PC-9 (cell line): ENCODE measurements at regions not wholly inside any gene's neighbourhood (a gene's known extent, or its start where the extent isn't known, plus 50 kb on each side); places are given as distances from the start of the nearest gene placed in this dataset.

Source experiments
- EZH2 ChIP-seq: fragments of 200-600 bp; sonication (generic); IDR thresholded peaks from 2 replicates; pipeline ENCODE4 v1.8.0; 2017; ENCODE audit warnings: antibody characterized with exemption, low read depth
- TF ChIP-seq, protein P1 (sequence below): fragments of 200-600 bp; sonication (generic); conservative IDR thresholded peaks from 2 replicates; pipeline ENCODE4 v1.6.1; 2017; ENCODE audit warnings: mixed run types, antibody characterized with exemption, mild to moderate bottlenecking, moderate library complexity

DNA sequence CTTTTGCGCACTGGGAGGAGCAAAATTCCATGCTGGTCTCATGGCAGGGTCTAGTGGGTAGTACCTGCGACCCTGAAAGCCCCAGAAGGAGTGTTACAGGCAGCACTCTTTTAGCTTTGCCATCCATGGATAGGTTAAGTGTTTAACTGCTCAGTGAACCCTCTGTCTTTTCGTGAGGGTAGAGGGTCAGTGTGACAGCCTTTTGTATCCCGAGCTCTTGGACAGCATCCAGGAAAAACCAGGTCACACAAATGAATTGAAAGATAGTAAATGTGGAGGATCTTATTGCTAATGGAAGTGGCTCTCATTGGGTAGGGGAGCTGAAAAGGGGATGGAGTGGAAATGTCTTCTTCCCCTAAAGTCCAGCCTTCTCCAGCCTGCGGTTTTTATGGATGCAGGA, 57.8 kb upstream of the CCDC112 start:
- TF ChIP-seq, protein P1, sequence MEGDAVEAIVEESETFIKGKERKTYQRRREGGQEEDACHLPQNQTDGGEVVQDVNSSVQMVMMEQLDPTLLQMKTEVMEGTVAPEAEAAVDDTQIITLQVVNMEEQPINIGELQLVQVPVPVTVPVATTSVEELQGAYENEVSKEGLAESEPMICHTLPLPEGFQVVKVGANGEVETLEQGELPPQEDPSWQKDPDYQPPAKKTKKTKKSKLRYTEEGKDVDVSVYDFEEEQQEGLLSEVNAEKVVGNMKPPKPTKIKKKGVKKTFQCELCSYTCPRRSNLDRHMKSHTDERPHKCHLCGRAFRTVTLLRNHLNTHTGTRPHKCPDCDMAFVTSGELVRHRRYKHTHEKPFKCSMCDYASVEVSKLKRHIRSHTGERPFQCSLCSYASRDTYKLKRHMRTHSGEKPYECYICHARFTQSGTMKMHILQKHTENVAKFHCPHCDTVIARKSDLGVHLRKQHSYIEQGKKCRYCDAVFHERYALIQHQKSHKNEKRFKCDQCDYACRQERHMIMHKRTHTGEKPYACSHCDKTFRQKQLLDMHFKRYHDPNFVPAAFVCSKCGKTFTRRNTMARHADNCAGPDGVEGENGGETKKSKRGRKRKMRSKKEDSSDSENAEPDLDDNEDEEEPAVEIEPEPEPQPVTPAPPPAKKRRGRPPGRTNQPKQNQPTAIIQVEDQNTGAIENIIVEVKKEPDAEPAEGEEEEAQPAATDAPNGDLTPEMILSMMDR = no peak
- no peak for TF ChIP-seq EZH2
